Fibroblast of lung (primary cell): ENCODE measurements at regions not wholly inside any gene's neighbourhood (a gene's known extent, or its start where the extent isn't known, plus 50 kb on each side); places are given as distances from the start of the nearest gene placed in this dataset.

Source experiments
- EZH2 ChIP-seq: IDR thresholded peaks from 2 replicates; pipeline ENCODE4 v1.5.1; 2012; ENCODE audit warnings: low read length, control low read depth, mild to moderate bottlenecking; ENCODE audit errors: missing control alignments
- TF ChIP-seq, protein P1 (sequence below), 2 donors: IDR thresholded peaks in 1 of 2; conservative IDR thresholded peaks in 1 of 2; 1 replicate in 1 of 2; 2 replicates in 1 of 2; pipeline ENCODE4 v1.5.1; 2011 to 2012; ENCODE audit warnings: low read length in 2 of 2, control low read depth in 1 of 2, inconsistent platforms in 1 of 2, low read depth in 1 of 2, mild to moderate bottlenecking in 1 of 2

DNA sequence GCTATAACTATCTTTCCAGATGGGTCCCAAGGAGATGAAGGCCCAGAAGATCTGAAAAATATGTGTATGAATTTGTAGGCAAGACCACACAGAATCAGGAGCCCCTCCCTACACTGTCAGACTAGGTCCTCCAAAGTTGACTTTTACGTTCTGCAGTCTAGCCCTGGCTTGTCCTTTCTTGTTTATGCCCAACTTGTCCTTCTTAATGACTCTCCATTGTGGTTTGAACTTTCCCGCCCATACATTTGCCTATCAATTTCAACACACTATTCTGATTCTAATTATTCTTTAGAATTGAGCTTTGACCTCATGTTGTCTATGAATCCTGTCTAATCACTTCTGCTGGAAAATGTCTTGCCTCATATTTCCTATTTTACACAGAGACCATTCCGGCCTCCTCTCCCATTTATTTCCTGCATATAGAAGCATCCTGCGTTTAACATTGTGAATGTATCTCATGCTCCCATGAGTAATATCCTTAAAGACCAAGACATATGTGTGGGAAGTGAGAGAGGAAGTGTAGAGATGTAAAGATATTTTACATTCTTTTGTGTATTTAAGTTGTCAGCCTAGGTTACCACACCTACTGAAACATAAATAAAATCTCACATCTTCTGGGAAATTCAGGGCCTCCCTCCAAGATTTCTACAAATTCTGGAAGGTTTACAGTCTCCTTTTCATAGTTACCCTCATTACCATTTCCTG is 348.3 kb downstream of the BCKDHB start:
- TF ChIP-seq, protein P1, sequence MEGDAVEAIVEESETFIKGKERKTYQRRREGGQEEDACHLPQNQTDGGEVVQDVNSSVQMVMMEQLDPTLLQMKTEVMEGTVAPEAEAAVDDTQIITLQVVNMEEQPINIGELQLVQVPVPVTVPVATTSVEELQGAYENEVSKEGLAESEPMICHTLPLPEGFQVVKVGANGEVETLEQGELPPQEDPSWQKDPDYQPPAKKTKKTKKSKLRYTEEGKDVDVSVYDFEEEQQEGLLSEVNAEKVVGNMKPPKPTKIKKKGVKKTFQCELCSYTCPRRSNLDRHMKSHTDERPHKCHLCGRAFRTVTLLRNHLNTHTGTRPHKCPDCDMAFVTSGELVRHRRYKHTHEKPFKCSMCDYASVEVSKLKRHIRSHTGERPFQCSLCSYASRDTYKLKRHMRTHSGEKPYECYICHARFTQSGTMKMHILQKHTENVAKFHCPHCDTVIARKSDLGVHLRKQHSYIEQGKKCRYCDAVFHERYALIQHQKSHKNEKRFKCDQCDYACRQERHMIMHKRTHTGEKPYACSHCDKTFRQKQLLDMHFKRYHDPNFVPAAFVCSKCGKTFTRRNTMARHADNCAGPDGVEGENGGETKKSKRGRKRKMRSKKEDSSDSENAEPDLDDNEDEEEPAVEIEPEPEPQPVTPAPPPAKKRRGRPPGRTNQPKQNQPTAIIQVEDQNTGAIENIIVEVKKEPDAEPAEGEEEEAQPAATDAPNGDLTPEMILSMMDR (conservative IDR thresholded peaks at IDR 0.05 in 1 of 2, IDR thresholded peaks at IDR 0.05 in 1 of 2; ENCODE audit: low read depth in 1 of 2, low read length in 2 of 2) = no peak
- TF ChIP-seq EZH2 = no peak
